Spleen (tissue), 11 donors: ENCODE measurements at regions not wholly inside any gene's neighbourhood (a gene's known extent, or its start where the extent isn't known, plus 50 kb on each side); places are given as distances from the start of the nearest gene placed in this dataset.

Source experiments
- DNase-seq: peaks from one replicate; pipeline ENCODE4 v3.0.0-alpha.2; 2020
- H3K27ac ChIP-seq, 8 donors: fragments of 200-600 bp; sonication (generic) in 7 of 8; 1 replicate in 4 of 8; 2 replicates in 4 of 8; pipeline versions ENCODE4 v1.5.0 to v1.8.0; 2016 to 2021; ENCODE audit warnings: inconsistent platforms in 4 of 8, mild to moderate bottlenecking in 4 of 8, moderate library complexity in 1 of 8
- H3K27me3 ChIP-seq, 7 donors: fragments of 200-600 bp; sonication (generic) in 6 of 7; replicated peaks in 1 of 7; 1 replicate in 4 of 7; 2 replicates in 3 of 7; pipeline versions ENCODE4 v1.5.0 to v1.8.0; 2016 to 2021; ENCODE audit warnings: inconsistent platforms in 3 of 7, mild to moderate bottlenecking in 1 of 7
- H3K36me3 ChIP-seq, 6 donors: fragments of 200-600 bp; sonication (generic) in 5 of 6; 1 replicate in 4 of 6; 2 replicates in 2 of 6; pipeline versions ENCODE4 v1.5.0 to v1.8.0; 2016 to 2021; ENCODE audit warnings: inconsistent platforms in 2 of 6
- H3K4me1 ChIP-seq, 6 donors: fragments of 200-600 bp; sonication (generic) in 5 of 6; 1 replicate in 3 of 6; 2 replicates in 3 of 6; pipeline versions ENCODE4 v1.5.0 to v1.8.0; 2016 to 2021; ENCODE audit warnings: inconsistent platforms in 3 of 6
- H3K4me3 ChIP-seq, 8 donors: fragments of 200-600 bp; sonication (generic) in 7 of 8; 1 replicate in 4 of 8; 2 replicates in 4 of 8; pipeline versions ENCODE4 v1.5.0 to v1.8.0; 2016 to 2021; ENCODE audit warnings: inconsistent platforms in 4 of 8, mild to moderate bottlenecking in 4 of 8, moderate library complexity in 2 of 8
- H3K9me3 ChIP-seq, 8 donors: fragments of 200-600 bp; sonication (generic) in 7 of 8; 1 replicate in 4 of 8; 2 replicates in 4 of 8; pipeline versions ENCODE4 v1.5.0 to v1.8.0; 2016 to 2021; ENCODE audit warnings: inconsistent platforms in 4 of 8
- CTCF ChIP-seq, 11 experiments: fragments of 200-600 bp in 7 of 11; fragments of 450-650 bp in 4 of 11; sonication (generic) in 4 of 11; IDR thresholded peaks in 8 of 11; conservative IDR thresholded peaks in 3 of 11; 1 replicate in 7 of 11; 2 replicates in 4 of 11; pipeline versions ENCODE4 v1.4.0 to v1.8.0; 2016 to 2021; ENCODE audit warnings: antibody characterized with exemption in 11 of 11, inconsistent platforms in 4 of 11, mild to moderate bottlenecking in 1 of 11
- POLR2A ChIP-seq, 3 donors: fragments of 450-650 bp; IDR thresholded peaks; one replicate each; pipeline ENCODE4 v1.5.1; 2017; ENCODE audit warnings: antibody characterized with exemption in 3 of 3, mild to moderate bottlenecking in 1 of 3
- POLR2AphosphoS5 ChIP-seq, 3 donors: sonication (generic); formaldehyde crosslinking; IDR thresholded peaks; one replicate each; pipeline ENCODE4 v1.5.1; 2017; ENCODE audit warnings: antibody characterized with exemption in 3 of 3
- WGBS, 5 donors: extraction: QIAGEN DNeasy Blood & Tissue Kit in 3 of 5; methylation state at CpG; one replicate each; pipeline versions ENCODE4 v1.1.5 to v1.1.7; 2013 to 2018; 5-methylcytosine and 5-hydroxymethylcytosine counted together
- intact Hi-C: fragments of 100-400 bp; cut with DNase I; formaldehyde crosslinking; loops from one replicate; pipeline ENCODE4 v1.15.0; 2023; ENCODE audit warnings: low total_unique reads
- donor health status: healthy with polysubstance abuse.
- donor health status: DM: no; HTN: no; CAD: no; lungs with moderate emphysema.
- donor health status: DM: no; HTN: no; CAD: no.
- donor health status: Bipolar disorder and iron deficiency.
- donor health status: healthy.
- donor health status: DM: no; HTN: no; CAD: no.
- donor health status: DM: yes; HTN: yes; CAD: no.

- no peak for DNase-seq
- H3K4me1 ChIP-seq: no peaks in the 10 kb centered on the region
- no peak overlapping the region for H3K4me3 ChIP-seq
- peaks cover 0 to 56% (median 0%) of the 10 kb centered on the region in 7 donors for H3K27me3 ChIP-seq
- no peak for TF ChIP-seq CTCF (IDR thresholded peaks at IDR 0.05 in 8 of 11, conservative IDR thresholded peaks at IDR 0.05 in 3 of 11)
- TF ChIP-seq POLR2AphosphoS5 (IDR thresholded peaks at IDR 0.05): no peak
- no peak for TF ChIP-seq POLR2A (IDR thresholded peaks at IDR 0.05)
- H3K36me3 ChIP-seq: no peaks in the 10 kb centered on the region
- peaks cover 0 to 2% (median under 1%) of the 10 kb centered on the region in 8 donors for H3K9me3 ChIP-seq
- 65 to 93% (median 80%) methylated on average over 1 of the region's 1 CpG for WGBS, 5 donors
- intact Hi-C loops: no loop called here
- H3K27ac ChIP-seq: no peak overlapping the region
These were observed 73.5 kb downstream of the RASSF10 start for GRCh38 chr11:13082588-13082987.

- H3K4me1 ChIP-seq: no peaks in the 10 kb centered on the region
- intact Hi-C loops: no loop called here
- peaks cover 0 to 13% (median 9%) of the 10 kb centered on the region in 8 donors for H3K9me3 ChIP-seq
- 26 to 62% (median 54%) methylated on average over 2 of the region's 2 CpGs for WGBS, 5 donors
- H3K36me3 ChIP-seq: no peaks in the 10 kb centered on the region
- H3K4me3 ChIP-seq: no peak overlapping the region
- TF ChIP-seq CTCF (IDR thresholded peaks at IDR 0.05 in 8 of 11, conservative IDR thresholded peaks at IDR 0.05 in 3 of 11): no peak
- no peak for TF ChIP-seq POLR2A (IDR thresholded peaks at IDR 0.05)
- TF ChIP-seq POLR2AphosphoS5 (IDR thresholded peaks at IDR 0.05): no peak
- H3K27ac ChIP-seq: no peak overlapping the region
- no peak for DNase-seq
- H3K27me3 ChIP-seq: peaks cover 0 to 8% (median 0%) of the 10 kb centered on the region in 7 donors
These were observed 81.2 kb downstream of the RASSF10 start for GRCh38 chr11:13090228-13090708.

GRCh38 chr11:13091373-13091772 is 82.3 kb downstream of the RASSF10 start:
- no peak overlapping the region for H3K27ac ChIP-seq
- no peaks in the 10 kb centered on the region for H3K4me1 ChIP-seq
- no peak overlapping the region for H3K4me3 ChIP-seq
- no peak for DNase-seq
- peaks cover 0 to 4% (median 0%) of the 10 kb centered on the region in 7 donors for H3K27me3 ChIP-seq
- H3K36me3 ChIP-seq: no peaks in the 10 kb centered on the region
- H3K9me3 ChIP-seq: peaks cover 0 to 13% (median 9%) of the 10 kb centered on the region in 8 donors
- intact Hi-C loops: no loop called here
- TF ChIP-seq POLR2AphosphoS5 (IDR thresholded peaks at IDR 0.05): no peak
- no peak for TF ChIP-seq POLR2A (IDR thresholded peaks at IDR 0.05)
- TF ChIP-seq CTCF (IDR thresholded peaks at IDR 0.05 in 8 of 11, conservative IDR thresholded peaks at IDR 0.05 in 3 of 11): no peak

GRCh38 chr11:13091804-13092203 is 82.7 kb downstream of the RASSF10 start:
- no peaks in the 10 kb centered on the region for H3K36me3 ChIP-seq
- no peak overlapping the region for H3K4me3 ChIP-seq
- no peak for DNase-seq
- TF ChIP-seq POLR2A (IDR thresholded peaks at IDR 0.05) (no peak), POLR2AphosphoS5 (IDR thresholded peaks at IDR 0.05) (no peak), CTCF (IDR thresholded peaks at IDR 0.05 in 8 of 11, conservative IDR thresholded peaks at IDR 0.05 in 3 of 11) (no peak)
- intact Hi-C loops: no loop called here
- no peaks in the 10 kb centered on the region for H3K4me1 ChIP-seq
- H3K27ac ChIP-seq: no peak overlapping the region
- peaks cover 0 to 13% (median 9%) of the 10 kb centered on the region in 8 donors for H3K9me3 ChIP-seq
- H3K27me3 ChIP-seq: peaks cover 0 to 8% (median 0%) of the 10 kb centered on the region in 7 donors
- WGBS, 5 donors: 87 to 95% (median 89%) methylated on average over 1 of the region's 1 CpG
